ENCODE measurements at regions not wholly inside any gene's neighbourhood (a gene's known extent, or its start where the extent isn't known, plus 50 kb on each side); places are given as distances from the start of the nearest gene placed in this dataset.

DNA sequence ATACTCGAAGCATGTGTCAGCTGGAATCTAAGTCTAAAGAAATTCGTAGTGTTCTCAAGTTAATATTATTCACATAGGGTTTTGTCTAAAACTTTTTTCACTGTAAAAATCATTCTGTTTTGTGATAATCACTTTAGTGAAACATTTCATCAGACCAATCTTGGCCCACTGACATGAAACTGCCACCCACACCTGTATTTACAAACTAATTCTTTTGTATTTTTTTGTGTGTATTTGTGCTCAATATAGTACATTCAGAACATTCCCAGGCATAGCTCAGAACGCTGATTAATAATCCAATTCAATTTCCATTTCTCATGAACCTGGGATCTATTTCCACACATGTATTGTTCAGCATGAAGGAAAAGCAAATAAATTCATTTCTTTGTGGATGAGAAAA is 191.7 kb downstream of the RASSF9 start:
- TF ChIP-seq, protein P1, sequence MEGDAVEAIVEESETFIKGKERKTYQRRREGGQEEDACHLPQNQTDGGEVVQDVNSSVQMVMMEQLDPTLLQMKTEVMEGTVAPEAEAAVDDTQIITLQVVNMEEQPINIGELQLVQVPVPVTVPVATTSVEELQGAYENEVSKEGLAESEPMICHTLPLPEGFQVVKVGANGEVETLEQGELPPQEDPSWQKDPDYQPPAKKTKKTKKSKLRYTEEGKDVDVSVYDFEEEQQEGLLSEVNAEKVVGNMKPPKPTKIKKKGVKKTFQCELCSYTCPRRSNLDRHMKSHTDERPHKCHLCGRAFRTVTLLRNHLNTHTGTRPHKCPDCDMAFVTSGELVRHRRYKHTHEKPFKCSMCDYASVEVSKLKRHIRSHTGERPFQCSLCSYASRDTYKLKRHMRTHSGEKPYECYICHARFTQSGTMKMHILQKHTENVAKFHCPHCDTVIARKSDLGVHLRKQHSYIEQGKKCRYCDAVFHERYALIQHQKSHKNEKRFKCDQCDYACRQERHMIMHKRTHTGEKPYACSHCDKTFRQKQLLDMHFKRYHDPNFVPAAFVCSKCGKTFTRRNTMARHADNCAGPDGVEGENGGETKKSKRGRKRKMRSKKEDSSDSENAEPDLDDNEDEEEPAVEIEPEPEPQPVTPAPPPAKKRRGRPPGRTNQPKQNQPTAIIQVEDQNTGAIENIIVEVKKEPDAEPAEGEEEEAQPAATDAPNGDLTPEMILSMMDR (IDR thresholded peaks at IDR 0.05) = no peak
- no peak overlapping the region for H3K4me3 ChIP-seq
- intact Hi-C loops (cut with DNase I) = no loop called here
- H3K9me3 ChIP-seq = no peaks in the 10 kb centered on the region
- DNase-seq (no peak), ATAC-seq (no peak)
- no peaks in the 10 kb centered on the region for H3K27me3 ChIP-seq
- H3K27ac ChIP-seq = no peak overlapping the region
- H3K36me3 ChIP-seq = no peaks in the 10 kb centered on the region
- no peaks in the 10 kb centered on the region for H3K4me1 ChIP-seq

DNA sequence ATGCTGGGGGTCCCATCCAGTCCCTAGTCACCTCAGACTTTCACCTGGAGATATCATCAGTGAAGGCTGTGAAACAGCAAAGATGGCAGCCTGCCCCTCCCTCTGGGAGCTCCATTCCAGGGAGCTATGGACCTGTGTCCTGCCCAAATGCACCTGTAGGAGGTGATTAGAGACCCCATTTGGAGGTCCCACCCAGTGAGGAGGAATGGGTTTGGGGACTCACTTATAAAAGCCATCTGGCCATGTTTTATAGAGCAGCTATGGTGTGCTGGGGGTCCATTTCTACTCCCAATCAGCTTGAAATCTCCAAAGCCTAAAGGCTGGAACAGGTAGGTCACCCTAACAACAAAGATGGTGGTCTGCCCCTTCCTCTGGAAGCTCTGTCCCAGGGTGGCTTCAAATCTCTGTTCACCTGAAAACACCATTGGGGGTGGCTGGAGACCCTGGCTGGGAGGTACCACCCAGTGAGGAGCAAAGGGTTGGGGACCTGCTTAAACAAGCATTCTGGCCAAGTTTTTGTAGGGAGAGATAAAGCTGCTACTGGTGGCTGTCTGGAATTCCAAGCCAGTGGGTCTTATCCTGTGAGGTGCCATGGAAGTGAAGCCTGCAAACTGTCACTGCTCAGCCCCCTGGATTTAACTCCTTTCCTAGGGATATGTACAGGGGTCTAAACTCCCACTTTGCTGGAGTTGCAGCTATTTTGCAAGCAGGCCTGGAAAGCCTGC is 182.3 kb downstream of the RASSF9 start:
- DNase-seq (no peak), ATAC-seq (no peak)
- Histone ChIP-seq H3K36me3 (no peaks in the 10 kb centered on the region), H3K4me3 (no peak overlapping the region), H3K4me1 (no peaks in the 10 kb centered on the region), H3K27ac (no peak overlapping the region), H3K9me3 (peaks cover 0 to 27% of the 10 kb centered on the region in 2 donors), H3K27me3 (no peaks in the 10 kb centered on the region)
- TF ChIP-seq, protein P1 (IDR thresholded peaks at IDR 0.05) = no peak
- intact Hi-C loops (cut with DNase I) = no loop called here

DNA sequence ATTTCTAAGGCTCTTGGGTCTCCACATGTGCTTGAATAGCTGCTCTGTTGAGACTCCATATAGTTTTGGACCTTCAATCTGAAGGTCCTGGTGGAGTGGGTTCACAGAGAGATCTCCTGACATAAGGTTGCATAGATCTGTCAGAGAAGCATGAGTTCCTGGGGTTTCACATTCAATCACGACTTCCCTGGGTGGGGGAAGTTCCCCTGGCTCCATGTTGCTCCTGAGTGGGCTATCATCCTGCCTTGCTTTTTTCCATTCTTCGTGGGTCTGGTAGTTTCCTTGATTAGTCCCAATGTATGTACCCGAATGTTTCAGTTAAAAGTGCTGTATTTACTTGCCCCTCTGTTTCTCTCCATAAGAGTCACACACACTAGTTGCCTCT is 181.8 kb downstream of the RASSF9 start:
- Histone ChIP-seq H3K9me3 (peaks cover 0 to 30% of the 10 kb centered on the region in 2 donors), H3K27ac (no peak overlapping the region), H3K4me1 (no peaks in the 10 kb centered on the region), H3K4me3 (no peak overlapping the region), H3K27me3 (no peaks in the 10 kb centered on the region), H3K36me3 (no peaks in the 10 kb centered on the region)
- intact Hi-C loops (cut with DNase I) = no loop called here
- TF ChIP-seq, protein P1 (IDR thresholded peaks at IDR 0.05) = no peak
- ATAC-seq = no peak
- DNase-seq = no peak

DNA sequence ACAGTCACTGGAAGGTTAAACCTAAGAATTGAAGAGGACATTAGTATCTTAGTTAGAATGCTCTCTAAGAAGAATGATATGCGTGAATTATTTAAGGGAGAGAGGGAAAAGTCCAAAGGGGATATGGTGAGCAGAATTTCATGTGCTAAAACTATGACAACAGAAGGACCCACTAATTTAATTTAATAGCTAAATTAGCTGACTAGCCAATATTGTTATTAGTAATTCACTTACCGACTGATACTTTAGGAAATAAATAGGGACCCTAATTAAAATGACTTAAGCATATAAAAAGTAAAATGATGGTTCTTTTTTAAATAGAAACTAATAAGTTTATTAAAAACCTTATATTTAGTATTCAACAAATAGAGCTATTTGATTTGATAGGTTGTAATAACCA is 179.6 kb downstream of the RASSF9 start:
- H3K36me3 ChIP-seq = no peaks in the 10 kb centered on the region
- no peaks in the 10 kb centered on the region for H3K27me3 ChIP-seq
- intact Hi-C loops (cut with DNase I) = no loop called here
- no peak overlapping the region for H3K27ac ChIP-seq
- TF ChIP-seq, protein P1 (IDR thresholded peaks at IDR 0.05) = no peak
- H3K4me1 ChIP-seq = no peaks in the 10 kb centered on the region
- H3K4me3 ChIP-seq = no peak overlapping the region
- peaks cover 0 to 28% of the 10 kb centered on the region in 2 donors for H3K9me3 ChIP-seq
- ATAC-seq (no peak), DNase-seq (no peak)

DNA sequence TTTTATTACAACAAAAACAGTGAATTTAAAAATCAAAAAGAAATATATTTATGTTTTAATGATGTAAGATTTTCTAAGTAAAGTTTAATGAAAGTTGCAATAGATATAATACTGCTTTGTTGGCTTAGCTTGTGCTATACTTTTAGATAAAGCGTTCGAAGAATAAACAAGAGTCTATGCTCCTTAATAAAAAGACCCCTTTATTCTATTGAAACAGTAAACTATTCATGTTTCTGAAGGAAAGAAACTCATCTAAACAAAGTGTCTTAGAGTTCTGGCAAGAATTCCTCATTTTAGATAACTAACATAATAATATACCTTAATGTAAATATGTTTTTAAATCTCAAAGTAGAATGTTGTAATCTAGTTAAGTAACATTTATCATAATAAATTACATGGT is 179.0 kb downstream of the RASSF9 start:
- TF ChIP-seq, protein P1 (IDR thresholded peaks at IDR 0.05) = no peak
- H3K4me1 ChIP-seq = no peaks in the 10 kb centered on the region
- intact Hi-C loops (cut with DNase I) = no loop called here

More for the DNA sequence above, 179.0 kb downstream of the RASSF9 start:
- Histone ChIP-seq H3K27me3 (no peaks in the 10 kb centered on the region), H3K36me3 (no peaks in the 10 kb centered on the region), H3K4me3 (no peak overlapping the region), H3K9me3 (peaks cover 0 to 23% of the 10 kb centered on the region in 2 donors), H3K27ac (no peak overlapping the region)
- DNase-seq (no peak), ATAC-seq (no peak)
